Renal pelvis (tissue), 1 donor: ENCODE measurements at regions not wholly inside any gene's neighbourhood (a gene's known extent, or its start where the extent isn't known, plus 50 kb on each side); places are given as distances from the start of the nearest gene placed in this dataset.

Experiments used
- DNase-seq: peaks from one replicate; pipeline ENCODE4 v3.0.0-alpha.2; 2013

DNA sequence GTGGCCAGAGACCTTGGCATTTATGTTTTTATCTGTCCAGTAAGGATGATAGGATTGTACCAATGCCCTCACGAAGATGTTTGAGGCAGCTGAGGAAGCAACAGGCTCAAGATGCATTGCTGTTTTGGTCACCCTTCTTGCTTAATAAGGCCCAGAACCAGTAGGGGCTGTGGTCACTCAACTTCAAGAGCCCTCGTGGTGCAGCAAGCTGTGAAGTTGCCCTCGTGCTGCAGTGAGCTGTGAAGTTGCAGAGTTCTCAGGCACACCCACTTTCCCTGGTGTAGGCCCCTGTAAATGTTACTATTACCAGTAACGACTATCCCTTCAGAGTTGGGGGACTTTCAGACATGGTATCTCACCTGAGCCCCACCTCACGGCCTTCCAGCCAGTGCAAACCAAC, 207.6 kb upstream of the LYZL1 start:
- no peak for DNase-seq

DNA sequence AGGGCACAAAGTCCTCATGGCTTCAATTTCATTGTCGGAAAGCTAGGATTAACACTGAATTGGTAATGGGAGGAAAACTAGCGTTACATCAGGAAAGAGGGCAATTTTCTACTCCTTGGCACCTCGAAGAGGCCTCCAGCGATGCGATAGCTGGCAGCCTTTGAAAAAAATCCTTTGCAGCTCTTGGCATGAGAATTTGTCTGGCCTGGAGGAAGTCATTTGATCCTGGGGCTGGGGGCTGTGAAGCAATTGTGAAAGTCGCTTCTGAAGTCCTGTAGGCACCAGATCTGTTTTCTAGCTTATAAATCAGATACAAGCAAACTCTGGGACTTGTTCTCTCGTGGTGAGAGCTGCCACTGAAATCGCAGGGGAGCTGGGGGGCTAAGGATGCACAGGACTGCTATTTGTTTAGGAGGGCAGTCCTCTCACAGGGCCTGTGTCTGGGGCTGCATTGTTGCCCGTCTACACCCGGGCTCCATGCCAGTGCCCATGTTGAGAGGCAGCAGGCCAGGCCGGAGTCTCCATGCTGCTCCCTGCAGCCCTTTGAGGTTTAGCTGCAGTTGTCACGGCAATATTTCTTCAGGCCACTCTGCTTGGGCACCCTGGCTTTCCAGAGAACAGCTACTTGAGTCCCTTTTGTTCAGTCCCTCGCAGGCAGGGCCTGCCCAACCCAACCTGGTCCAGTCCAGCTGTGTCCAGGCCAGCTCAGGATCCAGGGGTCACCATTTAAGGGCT, 206.8 kb upstream of the LYZL1 start:
- peak; percentile 39 for DNase-seq

DNA sequence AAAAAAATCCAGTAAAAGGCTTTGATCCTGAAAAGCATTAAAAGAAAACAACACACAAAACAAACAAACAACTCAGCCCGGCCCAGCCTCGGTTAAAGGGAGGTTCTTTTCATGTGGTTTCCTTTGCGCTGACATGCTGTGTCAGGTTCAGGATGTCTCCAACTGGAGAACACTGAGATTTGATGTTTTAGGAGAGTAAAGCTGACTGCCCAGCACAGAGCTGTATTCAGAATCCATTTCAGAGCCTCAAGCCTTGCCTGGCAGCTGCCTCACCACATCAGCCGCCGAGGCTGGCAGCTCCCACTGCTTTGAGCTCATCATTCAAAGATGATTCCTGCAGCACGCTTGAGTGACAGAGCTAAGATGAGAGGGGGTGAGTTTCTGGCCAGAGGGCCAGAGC, 205.8 kb upstream of the LYZL1 start:
- peak; percentile 26 for DNase-seq

DNA sequence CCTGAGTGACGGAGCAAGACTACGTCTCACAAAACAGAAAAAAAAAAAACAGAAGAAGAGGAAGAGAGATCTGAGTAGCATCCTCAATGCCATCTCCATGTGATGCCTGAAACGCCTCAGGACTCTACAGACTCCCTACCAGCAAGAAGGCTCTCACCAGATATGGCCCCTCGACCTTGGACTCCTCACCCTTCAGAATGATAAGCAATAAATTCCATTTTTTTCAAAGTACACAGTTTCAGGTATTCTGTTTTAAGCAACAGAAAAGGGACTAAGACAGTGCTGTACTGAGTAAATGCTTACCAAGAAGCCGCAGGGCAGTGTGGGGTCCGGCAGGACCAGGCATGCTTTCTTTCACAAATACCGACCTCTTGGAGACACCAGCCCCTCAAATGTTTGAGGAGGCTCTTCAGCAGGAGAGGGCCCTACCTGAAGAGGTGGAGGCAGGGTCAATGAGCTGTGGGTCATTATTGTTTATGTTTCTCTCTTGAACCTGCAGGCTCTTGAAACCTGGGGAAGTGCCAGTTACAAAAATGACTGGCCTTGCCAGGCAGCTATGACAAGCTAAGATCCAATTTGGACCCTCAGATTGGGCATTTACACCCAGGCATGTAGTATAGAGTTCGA, 204.1 kb upstream of the LYZL1 start:
- DNase-seq, result no peak

DNA sequence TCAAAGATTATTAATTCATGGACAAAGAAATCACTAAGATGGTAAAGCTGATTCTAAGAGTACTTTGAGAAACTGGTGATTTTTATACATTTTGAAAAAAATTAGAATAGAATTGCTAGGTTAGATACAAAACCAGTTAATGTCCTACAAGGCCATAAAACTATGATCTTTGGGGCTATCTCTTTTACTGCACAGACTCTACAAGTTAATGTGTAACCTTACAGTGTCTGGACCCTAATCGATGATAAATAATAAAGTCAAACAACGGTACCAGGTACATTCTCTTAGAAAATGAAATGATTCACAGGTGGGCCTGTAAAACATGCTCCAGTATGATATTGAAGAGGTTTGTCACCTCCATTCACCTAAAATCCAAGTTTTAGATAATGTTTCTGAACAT, 199.8 kb upstream of the LYZL1 start:
- DNase-seq, result no peak

DNA sequence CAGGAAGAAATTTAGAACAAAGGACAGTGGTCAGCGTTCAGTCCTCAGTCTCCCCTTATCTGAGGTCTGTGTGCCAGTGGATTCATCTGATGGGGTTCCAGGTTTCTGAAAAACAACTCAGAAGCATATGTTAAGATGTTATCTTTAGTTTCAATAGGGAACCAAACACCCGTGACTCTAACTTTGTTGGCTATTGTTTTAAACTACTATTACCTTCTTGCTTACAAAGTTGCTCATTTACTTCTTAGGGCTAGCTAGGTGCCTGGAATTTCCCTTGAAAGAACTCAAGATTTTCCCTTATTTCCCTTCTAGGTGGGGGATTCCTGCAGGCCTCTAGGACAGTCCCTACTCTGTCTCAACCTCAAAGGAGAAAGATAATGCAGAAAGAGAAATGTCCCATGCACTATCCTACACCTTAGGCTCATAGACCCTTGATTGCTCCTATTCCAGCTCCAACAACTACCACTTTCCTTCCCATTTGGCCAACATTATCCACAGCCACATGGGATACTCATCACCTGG, 192.5 kb upstream of the LYZL1 start:
- DNase-seq, result no peak

DNA sequence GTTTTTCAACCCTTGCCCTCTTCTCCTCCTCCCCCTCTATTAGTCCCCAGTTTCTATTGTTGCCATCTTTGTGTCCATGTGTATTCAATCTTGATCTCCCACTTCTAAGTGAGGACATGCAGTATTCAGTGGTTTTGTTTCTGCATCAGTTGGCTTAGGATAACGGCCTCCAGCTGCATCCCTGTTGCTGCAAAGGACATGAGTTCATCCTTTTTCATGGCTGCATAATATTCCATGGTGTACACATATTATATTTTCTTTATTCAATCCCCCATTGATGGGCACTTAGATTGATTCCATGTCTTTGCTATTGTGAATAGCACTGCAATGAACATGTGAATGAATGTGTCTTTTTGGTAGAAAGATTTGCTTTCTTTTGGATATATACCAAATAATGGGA, 190.4 kb upstream of the LYZL1 start:
- no peak for DNase-seq

DNA sequence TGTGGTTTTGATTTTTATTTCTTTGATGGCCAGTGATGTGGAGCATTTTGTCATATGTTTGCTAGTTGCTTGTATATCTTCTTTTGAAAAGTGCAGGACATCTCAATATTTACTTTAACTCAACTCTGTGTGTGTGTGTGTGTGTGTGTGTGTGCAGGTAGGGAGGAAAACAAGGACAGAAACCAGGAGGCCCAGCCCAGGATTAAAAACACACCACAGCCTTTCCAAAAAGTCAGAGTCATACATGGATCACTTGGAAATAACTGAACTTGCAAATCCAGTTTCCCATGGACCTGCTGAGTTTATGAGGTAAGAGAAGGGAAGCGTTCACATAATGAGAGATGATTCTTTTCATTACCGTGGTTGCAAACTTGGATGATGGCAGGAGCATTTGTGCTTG, 189.9 kb upstream of the LYZL1 start:
- no peak for DNase-seq

DNA sequence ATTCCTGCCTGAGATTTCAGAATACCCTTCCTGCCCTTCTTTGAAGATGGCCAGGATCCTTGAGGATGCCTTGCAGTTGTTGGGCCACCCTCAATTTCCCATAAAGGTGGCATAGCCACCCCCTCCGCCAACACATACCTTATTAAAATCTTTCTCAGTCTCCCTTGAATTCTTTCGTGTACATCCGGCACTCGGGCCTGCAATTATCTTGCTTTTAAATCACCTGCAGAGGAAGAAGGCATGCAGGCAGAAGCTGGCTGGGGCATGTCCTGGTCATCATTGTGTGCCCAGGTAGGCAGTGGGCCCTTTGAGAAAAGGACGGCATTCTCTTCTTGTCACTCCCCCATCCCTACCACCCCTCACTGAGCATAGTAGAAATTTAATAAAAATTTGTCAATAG, 189.5 kb upstream of the LYZL1 start:
- no peak for DNase-seq

DNA sequence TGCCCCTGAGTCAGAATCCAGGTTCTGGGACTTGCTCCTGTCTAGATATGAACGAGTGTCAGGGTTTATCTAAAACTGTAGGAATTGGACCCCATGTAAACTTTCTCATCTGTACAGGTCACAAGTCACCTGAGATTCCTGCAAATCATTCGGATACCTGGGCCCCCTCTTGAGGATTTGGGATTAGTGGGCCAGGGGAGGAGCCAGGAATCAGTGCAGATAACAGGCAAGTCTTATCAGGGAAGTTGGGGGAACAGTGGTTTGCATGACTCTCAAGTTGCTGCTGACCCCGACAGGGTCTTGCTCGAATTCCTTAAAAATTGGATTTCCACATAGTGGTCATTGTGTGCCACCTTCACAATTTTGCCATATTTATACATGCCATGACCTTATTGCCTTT, 188.4 kb upstream of the LYZL1 start:
- DNase-seq, result no peak

DNA sequence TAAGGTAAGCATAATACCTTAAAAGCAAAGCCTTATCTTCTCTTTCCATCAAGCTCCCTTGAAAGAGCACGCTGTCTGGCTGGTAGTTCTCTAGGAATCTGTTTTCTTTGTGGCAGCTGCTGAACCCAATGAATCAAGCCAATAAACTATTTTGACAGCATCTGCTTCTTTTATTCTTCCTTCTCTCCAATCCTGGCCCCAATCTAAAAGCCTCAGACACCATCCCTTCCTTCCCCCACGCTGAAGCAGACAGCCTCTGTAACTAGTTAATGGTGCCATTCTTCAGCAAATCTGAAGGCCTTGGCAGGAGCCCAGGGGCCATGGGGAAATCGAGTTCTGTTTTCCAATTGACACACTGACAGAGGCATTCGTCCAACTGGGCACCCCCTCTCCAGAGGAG, 186.6 kb upstream of the LYZL1 start:
- DNase-seq, result no peak

DNA sequence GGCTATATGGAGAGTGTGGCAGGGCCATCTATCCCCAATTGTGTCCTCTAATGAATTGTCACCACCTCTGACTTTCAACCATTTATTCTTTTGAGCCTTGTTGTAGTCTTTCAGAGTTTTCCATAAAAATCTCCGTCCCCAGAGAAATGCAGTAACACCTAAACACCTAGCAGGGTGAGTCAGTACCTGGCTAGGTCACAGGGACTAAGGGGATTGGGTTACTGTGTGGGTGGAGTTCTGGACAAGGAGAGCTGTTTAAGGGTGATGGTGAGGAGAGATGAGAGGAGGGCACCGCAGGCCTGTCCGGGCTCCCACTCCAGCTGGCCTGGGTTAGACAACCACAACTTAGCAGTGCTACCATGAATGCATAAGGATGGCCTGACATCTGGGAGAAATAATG, 186.2 kb upstream of the LYZL1 start:
- no peak for DNase-seq

DNA sequence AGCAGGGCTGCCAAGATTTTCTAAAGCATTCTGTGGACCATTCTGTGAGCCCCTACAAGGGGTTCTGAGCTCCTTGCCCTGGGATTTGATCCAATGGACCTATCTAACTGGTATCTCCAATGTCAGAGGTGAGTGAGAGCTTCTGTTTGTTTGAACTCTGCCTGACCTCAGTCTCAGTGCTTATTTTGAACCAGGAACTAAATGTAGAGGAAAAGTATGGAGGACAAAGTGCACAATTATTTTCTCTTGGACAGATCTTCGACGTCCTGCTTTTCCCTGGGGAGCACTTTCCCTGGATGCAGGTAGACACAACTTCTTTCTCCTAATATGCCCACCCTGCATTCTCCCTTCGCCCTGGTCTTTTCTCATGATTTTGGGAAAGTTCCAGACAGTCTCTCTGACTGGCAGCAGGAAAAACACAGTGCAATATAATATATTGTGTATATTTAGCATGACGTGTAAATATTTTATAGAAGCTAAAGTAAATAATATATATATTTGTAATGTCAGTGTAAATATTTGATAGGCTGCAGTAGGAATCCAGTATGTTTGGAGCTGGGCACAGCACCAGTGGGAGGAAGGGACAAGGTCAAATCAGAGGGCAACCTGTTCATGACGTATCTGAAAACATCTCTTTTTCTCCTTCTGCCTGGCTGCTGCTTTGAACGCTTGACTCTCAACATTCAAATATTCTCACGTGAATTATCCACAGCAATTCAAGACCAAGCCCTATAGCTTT, 184.0 kb upstream of the LYZL1 start:
- no peak for DNase-seq

DNA sequence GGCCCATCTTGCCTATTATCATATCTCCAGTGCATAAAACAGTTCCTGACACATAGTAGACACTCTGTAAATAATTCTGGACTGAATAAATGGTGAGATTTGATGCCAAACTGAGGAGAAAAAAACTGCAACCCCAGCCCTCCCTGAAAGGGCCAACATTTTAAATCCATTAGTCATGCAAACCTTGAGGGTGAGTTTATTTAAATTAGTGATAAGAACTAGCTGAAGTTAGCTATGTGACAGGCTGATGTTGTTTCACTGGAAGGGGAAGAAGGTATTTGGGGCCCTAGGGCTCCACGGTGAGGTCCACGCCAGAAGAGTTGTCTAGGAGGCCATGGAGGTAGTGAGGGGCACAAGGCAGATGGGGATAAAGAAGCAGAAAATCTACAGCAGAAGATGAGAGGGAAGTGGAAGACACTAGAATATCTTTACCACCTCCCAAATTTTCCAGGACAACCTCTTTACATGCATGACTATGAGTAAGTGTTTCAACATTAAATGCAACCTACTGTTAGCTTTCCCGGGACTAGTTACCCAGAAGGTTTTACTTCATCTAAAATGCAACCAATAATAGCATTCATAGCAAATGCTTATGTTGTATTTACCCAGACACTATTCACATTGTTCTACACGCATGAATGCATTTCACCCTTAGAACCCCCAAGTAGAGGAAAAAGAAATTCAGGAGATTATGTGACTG, 183.2 kb upstream of the LYZL1 start:
- DNase-seq, result no peak

DNA sequence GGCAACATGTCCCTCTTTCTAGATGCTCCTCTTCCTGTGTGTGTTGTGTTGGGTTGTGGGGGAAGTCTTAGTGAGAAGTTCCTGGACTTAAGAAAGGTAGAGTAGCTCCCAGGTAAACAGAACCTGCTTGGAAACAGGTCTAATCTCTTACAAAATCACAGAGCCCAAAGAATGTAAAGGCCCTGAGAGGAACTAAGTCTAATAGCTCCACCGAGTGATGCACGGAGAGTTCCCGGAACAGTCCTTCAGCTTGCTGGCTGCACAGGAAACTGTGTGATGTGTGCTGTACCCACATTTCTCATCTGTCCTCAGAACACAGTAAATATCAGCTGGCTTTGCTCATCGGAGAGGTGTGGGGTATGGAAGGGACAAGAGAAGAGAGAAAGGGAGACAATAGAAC, 182.6 kb upstream of the LYZL1 start:
- DNase-seq, result no peak

DNA sequence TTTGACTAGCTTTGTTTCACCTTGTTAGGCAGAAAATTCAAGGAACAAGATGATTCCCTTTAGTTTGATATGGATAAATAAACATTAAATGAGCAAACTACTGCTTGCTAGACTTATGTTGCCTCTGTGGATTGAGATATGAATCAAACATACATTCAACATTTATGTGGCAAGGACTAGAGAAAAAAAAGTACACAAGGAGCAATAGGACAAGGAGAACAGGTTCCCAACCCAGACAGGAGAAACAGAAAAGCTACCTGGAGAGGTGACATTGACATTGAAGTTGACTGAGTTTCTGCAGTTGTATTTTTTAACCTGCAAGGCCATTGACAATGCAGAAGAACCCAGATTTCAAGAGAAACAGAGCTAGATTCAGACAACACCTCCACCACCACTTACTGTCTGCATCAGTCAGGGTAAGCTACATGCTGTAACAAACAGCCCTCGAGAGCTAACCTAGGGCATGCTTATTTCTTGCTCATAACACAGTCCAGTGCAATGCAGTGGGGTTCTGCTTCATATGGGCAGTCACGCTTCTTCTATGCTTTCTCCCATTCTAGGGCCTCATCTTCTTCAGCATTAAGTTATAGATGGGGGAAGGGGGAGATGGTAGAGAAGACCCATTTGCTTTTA, 180.9 kb upstream of the LYZL1 start:
- no peak for DNase-seq

DNA sequence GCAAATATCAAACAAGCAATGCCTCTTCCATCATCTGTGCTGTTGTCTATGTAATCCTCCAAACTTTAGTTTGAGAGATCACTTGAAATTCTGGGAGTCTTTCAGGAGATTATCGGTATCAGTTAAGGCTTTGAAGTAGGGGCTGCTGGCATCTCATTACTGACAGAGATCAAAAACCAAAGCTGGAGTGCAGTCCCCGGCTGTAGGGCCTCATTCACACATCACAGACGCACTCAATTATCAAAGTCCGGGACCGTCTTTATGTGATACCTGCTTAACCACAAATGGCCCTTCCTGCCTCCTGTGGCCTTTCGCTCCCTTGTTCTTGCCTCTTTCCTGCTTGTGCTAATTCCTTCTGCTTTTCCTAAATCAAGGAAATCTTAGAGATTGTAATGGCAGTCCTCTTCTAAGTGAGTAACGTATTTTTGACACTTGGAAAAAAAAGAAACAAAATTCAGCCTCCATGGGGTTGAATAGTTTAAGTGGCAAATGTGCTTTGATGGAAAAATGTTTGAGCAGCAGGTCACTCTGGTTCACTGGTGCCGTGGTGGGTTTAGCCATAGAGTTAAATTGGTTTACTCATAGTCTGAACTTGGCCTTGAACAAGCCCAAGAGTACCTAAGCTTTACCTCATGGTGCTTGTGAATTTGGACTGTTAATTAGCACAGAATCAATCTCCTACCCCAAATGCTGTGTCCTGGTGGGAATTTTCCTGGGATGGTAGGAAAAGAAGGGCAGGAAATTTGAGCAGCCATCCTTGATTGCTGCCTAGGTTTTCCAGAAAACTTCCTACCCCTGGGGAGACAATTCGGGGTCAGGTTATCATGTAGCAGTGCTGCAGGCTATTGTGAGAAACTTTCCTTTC, 178.9 kb upstream of the LYZL1 start:
- DNase-seq, result no peak

DNA sequence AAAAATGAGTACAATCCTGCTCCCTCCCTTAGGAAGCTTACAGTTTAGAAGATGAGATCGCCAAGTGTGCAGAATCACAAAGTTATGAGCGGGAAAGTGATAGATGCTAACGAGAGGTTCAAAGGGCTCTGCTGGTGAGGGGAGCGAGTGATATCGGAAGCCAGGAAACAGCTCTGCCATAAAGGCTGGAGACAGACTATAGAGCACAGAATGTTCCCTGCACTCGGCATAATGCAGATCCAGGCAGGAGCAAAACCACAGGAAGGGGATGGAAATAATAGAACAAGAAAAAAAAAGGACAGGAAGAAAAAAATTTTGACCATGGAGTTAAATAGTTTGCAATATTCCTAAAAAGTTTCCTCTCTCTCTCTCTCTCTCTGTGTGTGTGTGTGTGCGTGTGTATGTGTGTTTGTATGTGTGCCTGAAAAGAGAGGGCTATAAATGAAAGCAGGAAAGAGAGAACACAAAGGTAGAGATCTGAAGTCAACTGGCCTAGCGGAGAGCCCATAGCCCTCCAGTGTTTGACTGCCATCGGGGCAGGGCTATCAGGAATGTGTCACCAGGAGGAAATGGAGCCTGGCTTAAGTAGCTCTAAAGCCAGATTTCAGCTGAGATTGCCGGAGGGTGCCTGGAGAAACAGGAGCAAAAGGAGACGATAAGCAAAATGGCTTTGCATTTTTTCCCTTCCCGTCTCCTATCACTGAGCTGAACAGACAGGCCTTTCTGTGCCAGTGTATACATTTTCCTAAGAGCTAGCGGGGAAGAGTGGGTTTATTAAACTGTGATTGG, 175.8 kb upstream of the LYZL1 start:
- no peak for DNase-seq

DNA sequence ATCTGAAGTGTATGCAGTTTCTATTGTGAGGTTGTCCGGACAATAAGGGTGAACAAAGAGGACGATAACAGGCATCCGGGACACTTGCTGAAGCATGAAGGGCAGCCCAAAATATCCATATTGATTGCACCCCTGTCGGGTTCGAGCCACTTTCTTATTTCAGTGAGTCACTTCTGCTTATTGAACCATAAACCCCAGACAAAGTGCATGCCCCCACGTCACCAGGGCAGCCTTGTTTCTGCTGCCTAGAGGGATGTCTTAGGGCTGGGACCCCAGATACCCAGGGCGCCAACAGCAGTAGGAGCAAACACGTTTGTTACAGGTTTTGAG, 175.3 kb upstream of the LYZL1 start:
- DNase-seq, result no peak

DNA sequence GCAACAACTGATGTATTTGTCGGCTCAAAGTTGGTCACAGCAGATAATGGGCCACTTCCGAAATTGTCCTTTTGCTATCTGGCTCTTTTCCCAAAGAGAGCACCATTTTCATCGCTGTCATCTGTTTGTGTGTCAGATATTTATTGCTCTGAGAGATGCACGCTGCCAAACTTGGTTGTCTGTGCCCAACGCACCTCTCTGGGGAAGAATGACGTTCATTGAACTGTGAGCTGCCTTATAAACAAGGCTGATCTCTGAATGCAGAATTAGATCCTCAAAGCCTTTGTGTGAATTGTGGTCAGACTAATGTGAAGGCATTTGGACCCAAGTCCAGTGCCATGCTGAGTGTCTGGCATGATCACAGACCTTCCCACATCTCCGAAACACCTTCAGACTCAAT, 174.7 kb upstream of the LYZL1 start:
- DNase-seq, result no peak
